ENCODE measurements at regions not wholly inside any gene's neighbourhood (a gene's known extent, or its start where the extent isn't known, plus 50 kb on each side); places are given as distances from the start of the nearest gene placed in this dataset.

- no peak overlapping the region for H3K27ac ChIP-seq (ENCODE audit: control insufficient read depth, insufficient read depth, low read length)
- no peaks in the 10 kb centered on the region for H3K4me1 ChIP-seq (ENCODE audit: control insufficient read depth, extremely low read depth, insufficient read depth, low read length)
- no peaks in the 10 kb centered on the region for H3K79me2 ChIP-seq (ENCODE audit: control insufficient read depth, insufficient read depth, low read length)
- no peaks in the 10 kb centered on the region for H3K9me3 ChIP-seq (ENCODE audit: control insufficient read depth, low read depth, low read length)
- no peak overlapping the region for H3K4me2 ChIP-seq (ENCODE audit: control insufficient read depth, extremely low read depth, insufficient read depth, low read depth, low read length)
- H2AFZ ChIP-seq (ENCODE audit: control insufficient read depth, low read length) = no peak overlapping the region
- no peak overlapping the region for H3K9ac ChIP-seq (ENCODE audit: control insufficient read depth, extremely low read depth, insufficient read depth, low read length)
- H3K27me3 ChIP-seq (ENCODE audit: control insufficient read depth, extremely low read depth, insufficient read depth, low read length) = peaks cover 7% of the 10 kb centered on the region
- no peaks in the 10 kb centered on the region for H3K36me3 ChIP-seq (ENCODE audit: control insufficient read depth in 2 of 2, extremely low read depth in 1 of 2, insufficient read depth in 2 of 2, low read length in 2 of 2)
- TF ChIP-seq EZH2 (IDR thresholded peaks at IDR 0.05; ENCODE audit: low read length) (no peak), CTCF (optimal IDR thresholded peaks at IDR 0.05 in 1 of 3, IDR thresholded peaks at IDR 0.05 in 1 of 3, conservative IDR thresholded peaks at IDR 0.05 in 1 of 3; ENCODE audit: extremely low read depth in 1 of 3, insufficient read depth in 2 of 3, low read length in 3 of 3) (no peak)
- DNase-seq (ENCODE audit: low read depth, low spot score) = no peak
- no peaks in the 10 kb centered on the region for H4K20me1 ChIP-seq (ENCODE audit: control insufficient read depth, extremely low read depth, insufficient read depth, low read length)
- dilution Hi-C loops (cut with MboI; ENCODE audit: extremely low pct_ligation_motif_present, low sequenced_read_pairs) = no loop called here
- H3K9me1 ChIP-seq (ENCODE audit: control insufficient read depth, extremely low read depth, insufficient read depth, low read length) = no peaks in the 10 kb centered on the region
- no peak overlapping the region for H3K4me3 ChIP-seq (ENCODE audit: control insufficient read depth in 2 of 3, extremely low read depth in 1 of 3, insufficient read depth in 2 of 3, low read depth in 1 of 3, low read length in 3 of 3)
- no peak for FAIRE-seq
These were observed 68.5 kb downstream of the CXCL12 start for GRCh38 chr10:44316187-44316921.

DNA sequence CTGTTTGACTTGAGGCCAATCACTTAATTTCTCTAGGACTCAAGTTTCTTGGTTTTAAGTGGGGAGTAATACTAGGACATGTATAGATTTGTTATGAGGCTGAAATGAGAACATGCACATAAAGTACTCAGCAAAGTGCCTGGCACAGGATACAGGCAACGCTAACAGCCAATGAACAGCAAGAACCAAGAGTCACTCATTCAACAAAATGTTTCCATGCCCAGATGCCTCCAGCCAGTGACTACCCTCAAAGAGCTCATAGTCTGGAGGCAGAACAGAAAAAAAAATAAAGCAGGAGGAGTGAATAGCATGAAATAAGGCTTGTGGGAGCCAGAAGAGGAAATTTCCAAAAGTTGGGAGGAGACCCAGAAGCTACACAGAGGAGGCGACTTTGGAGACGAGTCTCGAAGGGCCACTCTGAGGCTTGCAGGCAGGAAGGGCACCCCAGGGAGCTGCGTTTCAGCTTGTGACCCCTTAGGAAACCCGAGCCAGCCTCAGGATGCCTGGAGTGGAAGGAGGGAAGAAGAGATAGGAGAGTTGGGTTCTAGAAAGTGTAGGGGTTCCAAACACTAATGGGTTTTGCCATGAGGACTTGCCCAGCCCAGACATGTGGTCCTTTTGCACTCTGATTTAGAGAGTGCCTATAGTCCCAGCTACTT, 70.0 kb downstream of the CXCL12 start:
- no peak overlapping the region for H3K4me2 ChIP-seq (ENCODE audit: control insufficient read depth, extremely low read depth, insufficient read depth, low read depth, low read length)
- no peak for TF ChIP-seq CTCF (optimal IDR thresholded peaks at IDR 0.05 in 1 of 3, IDR thresholded peaks at IDR 0.05 in 1 of 3, conservative IDR thresholded peaks at IDR 0.05 in 1 of 3; ENCODE audit: extremely low read depth in 1 of 3, insufficient read depth in 2 of 3, low read length in 3 of 3)
- TF ChIP-seq EZH2 (IDR thresholded peaks at IDR 0.05; ENCODE audit: low read length) = no peak
- no peak overlapping the region for H2AFZ ChIP-seq (ENCODE audit: control insufficient read depth, low read length)
- H3K27me3 ChIP-seq (ENCODE audit: control insufficient read depth, extremely low read depth, insufficient read depth, low read length) = peaks cover 11% of the 10 kb centered on the region
- H3K27ac ChIP-seq (ENCODE audit: control insufficient read depth, insufficient read depth, low read length) = no peak overlapping the region
- no peaks in the 10 kb centered on the region for H3K36me3 ChIP-seq (ENCODE audit: control insufficient read depth in 2 of 2, extremely low read depth in 1 of 2, insufficient read depth in 2 of 2, low read length in 2 of 2)
- no peaks in the 10 kb centered on the region for H3K79me2 ChIP-seq (ENCODE audit: control insufficient read depth, insufficient read depth, low read length)
- FAIRE-seq (no peak), DNase-seq (ENCODE audit: low read depth, low spot score) (no peak)
- H3K4me3 ChIP-seq (ENCODE audit: control insufficient read depth in 2 of 3, extremely low read depth in 1 of 3, insufficient read depth in 2 of 3, low read depth in 1 of 3, low read length in 3 of 3) = no peak overlapping the region
- no peaks in the 10 kb centered on the region for H3K4me1 ChIP-seq (ENCODE audit: control insufficient read depth, extremely low read depth, insufficient read depth, low read length)
- no peak overlapping the region for H3K9ac ChIP-seq (ENCODE audit: control insufficient read depth, extremely low read depth, insufficient read depth, low read length)
- no peaks in the 10 kb centered on the region for H4K20me1 ChIP-seq (ENCODE audit: control insufficient read depth, extremely low read depth, insufficient read depth, low read length)
- dilution Hi-C loops (cut with MboI; ENCODE audit: extremely low pct_ligation_motif_present, low sequenced_read_pairs) = no loop called here
- no peaks in the 10 kb centered on the region for H3K9me3 ChIP-seq (ENCODE audit: control insufficient read depth, low read depth, low read length)
- H3K9me1 ChIP-seq (ENCODE audit: control insufficient read depth, extremely low read depth, insufficient read depth, low read length) = no peaks in the 10 kb centered on the region
